ENCODE measurements at regions not wholly inside any gene's neighbourhood (a gene's known extent, or its start where the extent isn't known, plus 50 kb on each side); places are given as distances from the start of the nearest gene placed in this dataset.

GRCh38 chr7:47670729-47671128, 88.8 kb upstream of the TNS3 start:
- Histone ChIP-seq H3K9me3 (ENCODE audit: control insufficient read depth, insufficient read depth, low read length) (no peaks in the 10 kb centered on the region), H3K4me3 (ENCODE audit: low read length) (no peak overlapping the region), H3K36me3 (ENCODE audit: control insufficient read depth, insufficient read depth, low read length) (no peaks in the 10 kb centered on the region), H3K27ac (ENCODE audit: low read length) (peak overlapping the region; percentile 79), H3K4me1 (ENCODE audit: control insufficient read depth, insufficient read depth, low read length) (peaks cover 25% of the 10 kb centered on the region), H3K27me3 (ENCODE audit: control insufficient read depth, insufficient read depth, low read length) (no peaks in the 10 kb centered on the region)
- no peak for TF ChIP-seq CTCF (IDR thresholded peaks at IDR 0.05)
- Mint-ChIP-seq H3K27ac (no peak overlapping the region), H3K27me3 (ENCODE audit: low read depth in 2 of 2) (peaks cover 0 to 5% of the 10 kb centered on the region in 2 donors), H3K9me3 (no peaks in the 10 kb centered on the region), H3K4me1 (peaks cover 0 to 11% of the 10 kb centered on the region in 2 donors), H3K4me3 (no peak overlapping the region), H3K36me3 (no peaks in the 10 kb centered on the region)
- 56% methylated on average over 6 of the region's 6 CpGs for WGBS (ENCODE audit: insufficient coverage)
- intact Hi-C loops (cut with micrococcal nuclease), result no loop called here
- no peak for ATAC-seq
- DNase-seq, result no peak

GRCh38 chr7:47669901-47670384, 88.0 kb upstream of the TNS3 start:
- Mint-ChIP-seq H3K4me3 (no peak overlapping the region), H3K36me3 (no peaks in the 10 kb centered on the region), H3K9me3 (no peaks in the 10 kb centered on the region), H3K27ac (peak overlapping the region in 1 of 2 donors; percentile 51), H3K4me1 (peaks cover 0 to 11% of the 10 kb centered on the region in 2 donors), H3K27me3 (ENCODE audit: low read depth in 2 of 2) (peaks cover 0 to 5% of the 10 kb centered on the region in 2 donors)
- intact Hi-C loops (cut with micrococcal nuclease), result no loop called here
- Histone ChIP-seq H3K27ac (ENCODE audit: low read length) (peak overlapping the region; percentile 78), H3K4me1 (ENCODE audit: control insufficient read depth, insufficient read depth, low read length) (peaks cover 25% of the 10 kb centered on the region), H3K27me3 (ENCODE audit: control insufficient read depth, insufficient read depth, low read length) (no peaks in the 10 kb centered on the region), H3K36me3 (ENCODE audit: control insufficient read depth, insufficient read depth, low read length) (no peaks in the 10 kb centered on the region), H3K4me3 (ENCODE audit: low read length) (no peak overlapping the region), H3K9me3 (ENCODE audit: control insufficient read depth, insufficient read depth, low read length) (no peaks in the 10 kb centered on the region)
- TF ChIP-seq CTCF (IDR thresholded peaks at IDR 0.05), result no peak
- no peak for DNase-seq
- WGBS (ENCODE audit: insufficient coverage), result 32% methylated on average over 8 of the region's 8 CpGs
- ATAC-seq, result peak; percentile 10 to 48 (median 39)

GRCh38 chr7:47669178-47669891, 87.4 kb upstream of the TNS3 start:
- H3K9me3 Mint-ChIP-seq, result no peaks in the 10 kb centered on the region
- WGBS (ENCODE audit: insufficient coverage), result 45% methylated on average over 10 of the region's 10 CpGs
- DNase-seq (peak; percentile 8 to 20), ATAC-seq (peak; percentile 69 to 94 (median 80))
- intact Hi-C loops (cut with micrococcal nuclease), result no loop called here
- no peaks in the 10 kb centered on the region for H3K36me3 Mint-ChIP-seq
- H3K4me1 ChIP-seq (ENCODE audit: control insufficient read depth, insufficient read depth, low read length), result peaks cover 25% of the 10 kb centered on the region
- H3K4me1 Mint-ChIP-seq, result peaks cover 0 to 11% of the 10 kb centered on the region in 2 donors
- H3K27ac Mint-ChIP-seq, result peak overlapping the region in 1 of 2 donors; percentile 51
- no peaks in the 10 kb centered on the region for H3K9me3 ChIP-seq (ENCODE audit: control insufficient read depth, insufficient read depth, low read length)
- no peaks in the 10 kb centered on the region for H3K27me3 ChIP-seq (ENCODE audit: control insufficient read depth, insufficient read depth, low read length)
- no peak overlapping the region for H3K4me3 Mint-ChIP-seq
- peak overlapping the region; percentile 78 for H3K27ac ChIP-seq (ENCODE audit: low read length)
- no peak overlapping the region for H3K4me3 ChIP-seq (ENCODE audit: low read length)
- no peak for TF ChIP-seq CTCF (IDR thresholded peaks at IDR 0.05)
- no peaks in the 10 kb centered on the region for H3K36me3 ChIP-seq (ENCODE audit: control insufficient read depth, insufficient read depth, low read length)
- H3K27me3 Mint-ChIP-seq (ENCODE audit: low read depth in 2 of 2), result peaks cover 0 to 5% of the 10 kb centered on the region in 2 donors

Measured in natural killer cell (primary cell).